ENCODE measurements at regions not wholly inside any gene's neighbourhood (a gene's known extent, or its start where the extent isn't known, plus 50 kb on each side); places are given as distances from the start of the nearest gene placed in this dataset.

DNA sequence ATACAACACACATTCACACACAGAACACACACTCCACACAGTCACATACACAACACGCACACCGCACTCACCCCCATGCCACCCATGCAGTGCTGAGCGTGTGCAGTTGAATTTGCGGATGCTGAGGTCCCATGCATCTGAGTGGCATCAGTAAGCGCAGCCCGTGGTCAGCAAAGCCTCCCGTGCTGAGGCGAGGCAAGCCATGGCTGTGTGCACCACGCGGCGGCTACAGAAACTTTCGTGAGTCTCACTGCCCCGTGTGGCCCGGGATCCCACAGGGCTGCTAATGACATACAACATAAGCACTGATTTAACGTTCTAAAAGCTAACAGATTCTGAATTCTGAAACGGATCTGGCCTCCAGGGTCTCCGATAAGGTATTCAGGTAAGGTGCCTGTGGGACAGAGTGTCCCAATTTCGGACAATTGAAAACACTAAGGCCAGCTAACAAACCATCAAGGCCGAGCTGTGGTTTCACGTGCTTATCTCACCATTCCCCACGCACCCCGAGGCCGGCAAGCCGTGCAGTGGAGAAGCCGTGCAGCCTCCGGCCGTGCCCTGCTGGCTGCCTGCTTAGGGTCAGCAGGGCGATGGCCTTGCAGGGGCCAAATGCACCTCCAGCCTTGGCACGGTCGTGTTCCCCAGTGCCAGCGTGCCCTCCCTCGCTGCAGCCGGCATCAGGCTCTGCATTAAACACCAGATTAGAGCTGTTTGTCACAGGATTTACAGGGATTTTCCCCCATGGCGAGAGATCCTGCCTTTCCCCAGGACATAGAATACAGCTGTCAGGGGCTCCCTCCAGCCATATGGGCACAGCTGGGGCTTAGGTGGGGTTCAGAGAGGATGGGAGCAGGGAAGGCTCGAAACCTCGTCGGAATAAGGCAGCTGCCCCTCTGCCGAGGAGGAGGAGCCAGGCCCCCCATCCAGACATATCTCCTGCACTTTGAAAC, 191.7 kb downstream of the C16orf95 start:
- H3K27me3 ChIP-seq (replicated peaks; ENCODE audit: control insufficient read depth, insufficient read depth, low read length) = no peaks in the 10 kb centered on the region
- no peak for DNase-seq (ENCODE audit: extremely low read depth, insufficient read length)
- no peaks in the 10 kb centered on the region for H3K36me3 ChIP-seq (ENCODE audit: control insufficient read depth, insufficient read depth, low read length)
- TF ChIP-seq, protein P1, sequence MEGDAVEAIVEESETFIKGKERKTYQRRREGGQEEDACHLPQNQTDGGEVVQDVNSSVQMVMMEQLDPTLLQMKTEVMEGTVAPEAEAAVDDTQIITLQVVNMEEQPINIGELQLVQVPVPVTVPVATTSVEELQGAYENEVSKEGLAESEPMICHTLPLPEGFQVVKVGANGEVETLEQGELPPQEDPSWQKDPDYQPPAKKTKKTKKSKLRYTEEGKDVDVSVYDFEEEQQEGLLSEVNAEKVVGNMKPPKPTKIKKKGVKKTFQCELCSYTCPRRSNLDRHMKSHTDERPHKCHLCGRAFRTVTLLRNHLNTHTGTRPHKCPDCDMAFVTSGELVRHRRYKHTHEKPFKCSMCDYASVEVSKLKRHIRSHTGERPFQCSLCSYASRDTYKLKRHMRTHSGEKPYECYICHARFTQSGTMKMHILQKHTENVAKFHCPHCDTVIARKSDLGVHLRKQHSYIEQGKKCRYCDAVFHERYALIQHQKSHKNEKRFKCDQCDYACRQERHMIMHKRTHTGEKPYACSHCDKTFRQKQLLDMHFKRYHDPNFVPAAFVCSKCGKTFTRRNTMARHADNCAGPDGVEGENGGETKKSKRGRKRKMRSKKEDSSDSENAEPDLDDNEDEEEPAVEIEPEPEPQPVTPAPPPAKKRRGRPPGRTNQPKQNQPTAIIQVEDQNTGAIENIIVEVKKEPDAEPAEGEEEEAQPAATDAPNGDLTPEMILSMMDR (IDR thresholded peaks at IDR 0.05; ENCODE audit: insufficient read depth, low read length, poor library complexity, severe bottlenecking) = no peak
- no peak overlapping the region for H3K4me3 ChIP-seq (replicated peaks; ENCODE audit: low read depth, low read length)

DNA sequence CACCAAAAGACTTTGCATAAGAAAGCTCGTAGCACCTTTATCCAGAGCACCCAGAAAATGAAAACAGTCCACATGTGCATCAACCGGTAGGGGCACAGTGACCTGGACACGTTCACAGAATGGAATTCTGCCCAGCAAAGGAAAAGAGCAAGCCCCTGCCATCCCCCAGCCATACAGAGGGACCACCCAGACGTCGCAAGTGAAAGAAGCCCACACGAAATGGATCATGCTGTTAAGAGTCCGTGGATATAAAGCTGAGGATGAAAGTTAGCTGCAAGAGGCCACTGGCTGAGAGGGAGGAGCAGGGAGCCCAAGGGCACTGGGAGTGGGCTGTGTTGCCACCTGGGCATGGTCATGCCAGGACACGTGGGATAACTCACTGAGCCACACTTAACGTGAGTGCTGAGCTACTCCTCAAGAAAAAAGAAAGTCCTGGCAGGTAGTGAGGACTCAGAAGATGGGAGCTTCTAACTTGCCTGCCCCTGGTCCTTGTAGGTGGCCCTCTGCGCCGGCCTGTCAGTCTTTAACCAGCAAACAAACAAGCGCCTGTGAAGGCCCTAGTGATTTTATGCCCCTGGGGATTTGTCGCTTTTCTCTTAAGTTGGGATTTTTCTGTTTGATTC, 190.7 kb downstream of the C16orf95 start:
- TF ChIP-seq, protein P1 (IDR thresholded peaks at IDR 0.05; ENCODE audit: insufficient read depth, low read length, poor library complexity, severe bottlenecking) = no peak
- no peak overlapping the region for H3K4me3 ChIP-seq (replicated peaks; ENCODE audit: low read depth, low read length)
- DNase-seq (ENCODE audit: extremely low read depth, insufficient read length) = no peak
- H3K27me3 ChIP-seq (replicated peaks; ENCODE audit: control insufficient read depth, insufficient read depth, low read length) = no peaks in the 10 kb centered on the region
- no peaks in the 10 kb centered on the region for H3K36me3 ChIP-seq (ENCODE audit: control insufficient read depth, insufficient read depth, low read length)

DNA sequence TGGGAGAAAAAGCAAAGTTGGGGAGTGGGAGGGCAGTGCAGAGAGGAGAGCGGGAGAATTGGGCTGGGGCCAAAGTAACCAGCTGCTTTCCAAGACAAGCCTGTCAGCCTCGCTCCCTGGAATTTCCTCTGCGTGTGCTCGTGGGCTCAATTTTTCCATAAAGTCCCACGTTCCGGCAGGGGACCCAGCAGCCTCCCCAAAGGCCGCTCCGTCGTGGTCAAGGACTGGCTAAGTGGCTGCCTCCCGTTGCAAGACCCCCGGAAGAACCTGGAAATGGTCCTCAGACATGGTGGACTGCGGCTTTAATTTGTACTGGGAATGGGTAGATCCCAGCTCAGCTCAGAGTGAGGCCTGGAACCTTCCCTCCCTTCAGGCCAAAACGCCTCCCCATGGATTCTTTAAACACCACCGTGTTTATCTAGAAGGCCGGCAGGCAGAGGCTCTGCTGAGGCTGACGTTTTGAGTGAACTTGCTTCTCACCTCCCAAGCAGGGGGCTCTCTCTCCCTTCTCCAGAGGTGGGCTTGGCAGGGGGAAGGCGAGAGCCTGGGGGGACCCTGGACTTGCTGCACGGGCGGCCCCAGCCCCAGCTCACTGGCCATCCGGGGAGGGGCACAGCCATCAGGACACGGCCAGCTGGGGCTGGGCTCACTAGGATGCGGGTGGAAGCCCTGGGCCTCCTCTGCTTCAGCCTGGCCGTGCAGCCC, 190.0 kb downstream of the C16orf95 start:
- TF ChIP-seq, protein P1 (IDR thresholded peaks at IDR 0.05; ENCODE audit: insufficient read depth, low read length, poor library complexity, severe bottlenecking) = no peak
- Histone ChIP-seq H3K4me3 (replicated peaks; ENCODE audit: low read depth, low read length) (no peak overlapping the region), H3K36me3 (ENCODE audit: control insufficient read depth, insufficient read depth, low read length) (no peaks in the 10 kb centered on the region), H3K27me3 (replicated peaks; ENCODE audit: control insufficient read depth, insufficient read depth, low read length) (no peaks in the 10 kb centered on the region)
- DNase-seq (ENCODE audit: extremely low read depth, insufficient read length) = no peak

DNA sequence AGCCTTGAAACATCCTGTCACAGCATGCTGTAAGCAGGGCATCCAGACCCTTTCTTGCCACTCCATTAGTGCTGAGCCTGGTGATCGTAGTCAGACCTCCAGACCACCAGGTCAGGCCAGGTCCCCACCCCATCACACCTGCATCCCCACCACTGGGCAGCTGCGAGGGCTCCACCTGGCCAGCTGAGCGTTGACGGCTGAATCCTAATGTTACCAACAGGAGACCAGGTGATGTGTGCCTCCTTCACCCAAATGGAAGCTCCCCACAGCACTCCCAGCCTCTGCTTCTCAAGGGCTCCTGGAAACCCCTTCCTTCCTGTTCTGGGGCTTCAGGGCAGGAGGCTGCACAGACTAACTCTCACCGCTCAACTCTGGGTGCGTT, 189.4 kb downstream of the C16orf95 start:
- no peaks in the 10 kb centered on the region for H3K27me3 ChIP-seq (replicated peaks; ENCODE audit: control insufficient read depth, insufficient read depth, low read length)
- TF ChIP-seq, protein P1 (IDR thresholded peaks at IDR 0.05; ENCODE audit: insufficient read depth, low read length, poor library complexity, severe bottlenecking) = no peak
- no peaks in the 10 kb centered on the region for H3K36me3 ChIP-seq (ENCODE audit: control insufficient read depth, insufficient read depth, low read length)
- DNase-seq (ENCODE audit: extremely low read depth, insufficient read length) = no peak
- no peak overlapping the region for H3K4me3 ChIP-seq (replicated peaks; ENCODE audit: low read depth, low read length)

DNA sequence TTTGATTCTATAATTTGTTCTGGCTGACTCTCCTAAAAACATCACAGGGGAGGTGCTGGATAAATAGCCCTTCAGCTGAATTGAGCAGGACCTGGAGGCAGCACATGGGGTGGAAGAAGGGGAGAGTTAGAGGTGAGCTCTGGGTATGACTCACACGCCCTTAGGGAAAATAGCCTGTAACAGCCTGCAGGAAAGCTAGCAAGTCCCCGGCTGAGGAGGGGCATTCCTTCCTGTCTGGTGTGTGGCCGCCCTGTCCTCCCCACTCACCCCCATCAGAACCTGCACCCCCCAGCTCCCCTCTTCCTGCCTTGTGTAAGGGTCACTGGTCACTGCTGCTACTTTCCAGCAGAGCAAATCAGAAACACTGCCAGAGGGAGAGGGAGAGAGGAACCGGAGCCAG, 187.4 kb downstream of the C16orf95 start:
- no peak for DNase-seq (ENCODE audit: extremely low read depth, insufficient read length)
- H3K4me3 ChIP-seq (replicated peaks; ENCODE audit: low read depth, low read length) = no peak overlapping the region
- no peaks in the 10 kb centered on the region for H3K27me3 ChIP-seq (replicated peaks; ENCODE audit: control insufficient read depth, insufficient read depth, low read length)
- TF ChIP-seq, protein P1 (IDR thresholded peaks at IDR 0.05; ENCODE audit: insufficient read depth, low read length, poor library complexity, severe bottlenecking) = no peak
- H3K36me3 ChIP-seq (ENCODE audit: control insufficient read depth, insufficient read depth, low read length) = no peaks in the 10 kb centered on the region

Measured in GM06990 (cell line).